Renal cortical epithelial cell (primary cell): ENCODE measurements at regions not wholly inside any gene's neighbourhood (a gene's known extent, or its start where the extent isn't known, plus 50 kb on each side); places are given as distances from the start of the nearest gene placed in this dataset.
"Not testable (repeated sequence)": the region's sequence is repeated elsewhere in the genome, so short reads cannot be mapped to it uniquely, and the experiment has no call there.

Source experiments
- DNase-seq: peaks from one replicate; pipeline ENCODE4 v3.0.0-alpha.2; 2011; ENCODE audit warnings: low read depth

- no peak for DNase-seq
Observed at GRCh38 chr15:67918205-67918861, 78.5 kb upstream of the RNU6-1 start.

GRCh38 chr15:67920524-67921240, 80.8 kb upstream of the RNU6-1 start:
- DNase-seq: no peak

GRCh38 chr15:67922106-67922675, 82.3 kb upstream of the RNU6-1 start:
- DNase-seq: no peak

GRCh38 chr15:67922971-67923945, 83.4 kb upstream of the RNU6-1 start:
- no peak for DNase-seq

GRCh38 chr15:67924359-67924974, 84.6 kb upstream of the RNU6-1 start:
- DNase-seq: no peak

- no peak for DNase-seq
Observed at GRCh38 chr15:67925182-67925581, 85.3 kb upstream of the RNU6-1 start.

- DNase-seq: peak; percentile 59
Observed at GRCh38 chr15:67927501-67928168, 87.8 kb upstream of the RNU6-1 start.

GRCh38 chr15:67928666-67929065, 88.8 kb upstream of the RNU6-1 start:
- no peak for DNase-seq

- DNase-seq: no peak
Observed at GRCh38 chr15:67930720-67931119, 90.9 kb upstream of the RNU6-1 start.

GRCh38 chr15:67931861-67932260, 92.0 kb upstream of the RNU6-1 start:
- DNase-seq: peak; percentile 74

- DNase-seq: not testable (repeated sequence)
Observed at GRCh38 chr15:67934126-67934525, 94.3 kb upstream of the RNU6-1 start.

- DNase-seq: no peak
Observed at GRCh38 chr15:67935244-67935643, 95.4 kb upstream of the RNU6-1 start.

GRCh38 chr15:67936258-67936657, 96.4 kb upstream of the RNU6-1 start:
- DNase-seq: no peak

GRCh38 chr15:67937153-67937761, 97.4 kb upstream of the RNU6-1 start:
- DNase-seq: no peak

- DNase-seq: not testable (repeated sequence)
Observed at GRCh38 chr15:67939179-67939578, 99.3 kb upstream of the RNU6-1 start.

- not testable (repeated sequence) for DNase-seq
Observed at GRCh38 chr15:67939588-67940323, 99.9 kb upstream of the RNU6-1 start.

- DNase-seq: no peak
Observed at GRCh38 chr15:67940324-67940719, 100.5 kb upstream of the RNU6-1 start.

GRCh38 chr15:67941648-67942310, 101.9 kb upstream of the RNU6-1 start:
- peak; percentile 51 for DNase-seq

GRCh38 chr15:67943475-67943874, 103.6 kb upstream of the RNU6-1 start:
- DNase-seq: no peak
